Natural killer cell treated with Interleukin-12 subunit alpha and Interleukin-12 subunit beta and Interleukin-15 and Interleukin-18, amount 100 ng/mL, for 72 hours (primary cell): ENCODE measurements at regions not wholly inside any gene's neighbourhood (a gene's known extent, or its start where the extent isn't known, plus 50 kb on each side); places are given as distances from the start of the nearest gene placed in this dataset.

Experiments used
- ATAC-seq, 2 donors: fragments of 150-1000 bp; cut with Tn5 transposase in 1 of 2; sonication (Bioruptor Pico), chemical (Tn5 transposase) in 1 of 2; 2 replicates each; pipeline ENCODE4 v1.10.0; 2021
- DNase-seq: peaks from one replicate; pipeline ENCODE4 v3.0.0; 2022; ENCODE audit warnings: low spot score
- H3K27ac Mint-ChIP-seq, 2 donors: 1 replicate in 1 of 2; 2 replicates in 1 of 2; pipeline ENCODE4 v1.8.0; 2022; ENCODE audit warnings: mixed read lengths in 2 of 2, mild to moderate bottlenecking in 1 of 2, moderate library complexity in 1 of 2
- H3K27me3 Mint-ChIP-seq, 2 donors: 1 replicate in 1 of 2; 2 replicates in 1 of 2; pipeline ENCODE4 v1.8.0; 2022; ENCODE audit warnings: mixed read lengths in 2 of 2
- H3K36me3 Mint-ChIP-seq: one replicate; pipeline ENCODE4 v1.8.0; 2022; ENCODE audit warnings: mixed read lengths
- H3K4me1 Mint-ChIP-seq, 2 donors: 1 replicate in 1 of 2; 2 replicates in 1 of 2; pipeline ENCODE4 v1.8.0; 2022; ENCODE audit warnings: low read depth in 2 of 2, mixed read lengths in 2 of 2, mild to moderate bottlenecking in 1 of 2
- H3K4me3 Mint-ChIP-seq: one replicate; pipeline ENCODE4 v1.8.0; 2022; ENCODE audit warnings: mixed read lengths
- H3K9me3 Mint-ChIP-seq: 2 replicates; pipeline ENCODE4 v1.8.0; 2022; ENCODE audit warnings: mixed read lengths

DNA sequence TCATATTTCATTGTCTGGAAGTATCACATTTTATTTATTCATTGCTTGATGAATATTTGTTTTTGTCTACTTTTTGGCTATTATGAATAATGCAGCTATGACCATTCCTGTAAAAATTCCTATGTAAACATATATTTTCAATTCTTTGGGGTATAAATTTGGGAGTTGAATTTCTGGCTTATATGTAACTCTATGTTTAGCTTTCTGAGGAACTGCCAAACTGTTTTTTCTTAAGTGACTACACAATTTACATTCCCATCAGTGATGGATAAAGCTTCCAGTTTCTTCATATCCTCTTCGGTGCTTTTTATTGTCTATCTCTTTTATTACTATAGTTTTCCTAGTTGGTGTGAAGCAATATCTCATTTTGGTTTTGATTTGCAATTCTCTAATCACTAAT, 115.6 kb upstream of the CXCL12 start:
- no peaks in the 10 kb centered on the region for H3K9me3 Mint-ChIP-seq
- H3K4me3 Mint-ChIP-seq: no peak overlapping the region
- H3K27ac Mint-ChIP-seq: no peak overlapping the region
- DNase-seq (no peak), ATAC-seq (no peak)
- H3K27me3 Mint-ChIP-seq: peaks cover 0 to 3% of the 10 kb centered on the region in 2 donors
- H3K4me1 Mint-ChIP-seq: no peaks in the 10 kb centered on the region
- H3K36me3 Mint-ChIP-seq: no peaks in the 10 kb centered on the region

DNA sequence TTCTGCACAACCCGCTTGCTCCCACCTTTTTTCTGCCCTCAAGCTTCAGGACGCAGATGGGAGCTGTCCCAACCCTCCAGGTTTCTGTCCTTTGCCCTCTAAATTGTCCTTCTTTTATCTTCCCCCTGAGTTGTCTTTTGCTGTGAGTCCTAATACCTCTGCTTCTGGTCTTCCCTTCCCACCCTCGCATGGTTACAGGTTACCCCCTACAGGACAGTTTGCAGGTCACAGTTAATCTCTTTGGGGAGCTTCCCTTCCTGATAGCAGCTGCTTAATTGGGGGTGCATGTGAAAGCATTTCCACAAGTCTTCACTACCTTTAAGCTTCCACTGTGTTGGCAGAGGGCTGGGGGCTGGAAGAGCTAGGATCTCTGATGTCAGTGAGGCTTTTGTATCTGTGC, 121.5 kb upstream of the CXCL12 start:
- DNase-seq: no peak
- no peaks in the 10 kb centered on the region for H3K4me1 Mint-ChIP-seq

DNA sequence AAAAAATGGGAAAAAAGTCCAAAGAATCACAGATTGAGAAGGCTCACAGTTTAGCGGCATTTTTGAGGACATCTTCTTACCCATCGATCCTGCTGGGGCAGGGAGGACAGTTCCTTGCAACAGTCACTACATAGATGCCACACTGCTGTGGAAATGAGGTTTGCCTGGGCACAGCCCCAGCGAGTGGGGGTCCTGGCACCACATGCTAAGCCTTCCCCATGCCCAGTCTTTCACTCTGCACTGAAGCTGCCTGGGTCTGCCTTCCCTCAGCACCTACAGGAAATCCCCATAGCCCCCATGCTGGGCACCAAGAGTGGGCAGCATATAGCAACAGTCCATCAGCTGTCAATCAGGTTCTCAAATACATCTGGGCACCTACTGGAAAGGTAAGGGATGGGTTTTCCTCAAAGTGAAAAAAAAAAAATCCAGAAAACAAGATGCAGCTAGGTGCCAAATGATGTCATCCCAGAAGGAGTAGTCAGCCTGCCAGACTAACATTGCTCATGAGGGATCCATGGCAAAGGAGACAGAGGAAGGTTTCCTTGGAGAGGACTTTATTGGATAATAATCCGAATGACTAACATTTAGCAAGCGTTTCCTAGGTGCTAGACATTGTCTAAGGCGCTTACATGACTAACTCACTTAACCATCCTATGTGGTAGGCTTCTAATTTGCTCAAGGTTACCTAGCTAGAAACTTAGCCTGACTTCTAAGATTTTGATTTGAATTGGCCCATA, 125.7 kb upstream of the CXCL12 start:
- Mint-ChIP-seq H3K27me3 (no peaks in the 10 kb centered on the region), H3K4me3 (no peak overlapping the region)
- no peak for ATAC-seq

More for the DNA sequence above, 121.5 kb upstream of the CXCL12 start:
- peaks cover 0 to 3% of the 10 kb centered on the region in 2 donors for H3K27me3 Mint-ChIP-seq
- no peak overlapping the region for H3K27ac Mint-ChIP-seq
- no peak overlapping the region for H3K4me3 Mint-ChIP-seq
- no peaks in the 10 kb centered on the region for H3K9me3 Mint-ChIP-seq
- H3K36me3 Mint-ChIP-seq: no peaks in the 10 kb centered on the region
- ATAC-seq: no peak

DNA sequence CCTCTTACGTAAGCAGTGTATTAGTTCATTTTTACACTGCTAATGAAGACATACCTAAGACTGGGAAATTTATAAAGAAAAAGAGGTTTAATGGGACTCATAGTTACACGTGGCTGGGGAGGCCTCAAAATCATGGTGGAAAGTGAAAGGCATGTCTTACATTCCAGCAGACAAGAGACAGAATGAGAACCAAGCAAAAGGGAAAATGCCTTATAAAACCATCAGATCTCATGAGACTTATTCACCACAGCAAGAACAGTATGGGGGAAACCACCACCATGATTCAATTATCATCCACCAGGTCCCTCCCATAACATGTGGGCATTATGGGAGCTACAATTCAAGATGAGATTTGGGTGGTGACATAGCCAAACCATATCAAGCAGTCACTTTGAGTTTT, 126.3 kb upstream of the CXCL12 start:
- no peak for ATAC-seq

More for the DNA sequence above, 125.7 kb upstream of the CXCL12 start:
- no peaks in the 10 kb centered on the region for H3K36me3 Mint-ChIP-seq
- H3K4me1 Mint-ChIP-seq: no peaks in the 10 kb centered on the region
- no peaks in the 10 kb centered on the region for H3K9me3 Mint-ChIP-seq
- DNase-seq: no peak
- H3K27ac Mint-ChIP-seq: no peak overlapping the region

DNA sequence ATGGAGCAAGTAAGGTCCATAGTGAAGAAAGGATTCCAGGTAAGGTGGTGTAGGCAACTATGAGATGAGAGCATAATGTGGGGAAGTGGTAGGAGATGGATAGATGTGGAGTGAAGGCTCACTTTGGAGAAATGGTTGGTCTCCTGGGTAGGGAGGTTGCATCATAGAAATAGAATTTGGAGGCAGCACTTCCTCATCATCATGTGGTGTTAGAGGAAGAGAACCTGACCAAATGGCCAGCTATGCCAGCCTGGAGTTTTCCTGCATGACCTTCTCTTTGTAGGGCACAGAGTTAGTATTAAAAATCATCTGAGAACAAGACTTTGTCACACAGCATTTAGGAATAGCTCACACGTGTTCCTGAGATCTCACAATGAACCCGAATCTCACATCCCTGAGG, 126.7 kb upstream of the CXCL12 start:
- DNase-seq: no peak
- Mint-ChIP-seq H3K4me1 (no peaks in the 10 kb centered on the region), H3K36me3 (no peaks in the 10 kb centered on the region), H3K27ac (no peak overlapping the region), H3K4me3 (no peak overlapping the region), H3K9me3 (no peaks in the 10 kb centered on the region), H3K27me3 (no peaks in the 10 kb centered on the region)
- ATAC-seq: no peak

More for the DNA sequence above, 126.3 kb upstream of the CXCL12 start:
- Mint-ChIP-seq H3K27me3 (no peaks in the 10 kb centered on the region), H3K4me3 (no peak overlapping the region), H3K9me3 (no peaks in the 10 kb centered on the region), H3K36me3 (no peaks in the 10 kb centered on the region), H3K4me1 (no peaks in the 10 kb centered on the region), H3K27ac (no peak overlapping the region)
- DNase-seq: no peak

DNA sequence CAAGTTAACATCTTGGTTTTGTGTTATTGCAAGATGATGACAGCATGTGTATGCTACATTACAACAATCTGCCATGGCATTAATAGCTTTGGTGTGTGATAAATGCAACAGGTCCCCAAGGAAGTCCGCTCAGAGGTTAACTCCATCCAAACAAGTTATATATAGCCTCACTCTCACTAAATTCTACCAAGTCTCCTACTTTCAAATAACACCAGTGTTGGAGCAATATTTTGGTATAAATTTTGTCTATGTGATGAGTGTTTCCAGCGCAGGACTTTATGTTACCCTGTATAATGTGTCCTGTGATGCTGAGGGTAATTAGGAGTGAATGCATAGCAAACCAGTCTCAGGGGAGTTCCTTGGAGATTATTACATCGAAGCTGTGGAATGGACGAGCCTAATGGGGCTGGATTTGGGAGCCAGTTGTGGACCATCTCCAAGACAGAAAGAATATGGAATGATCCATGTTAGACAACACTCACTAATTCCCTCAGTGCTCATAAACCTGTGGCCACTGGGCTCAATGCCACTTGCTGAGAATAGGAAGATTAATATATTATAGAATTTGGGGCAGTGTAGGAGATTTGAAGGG, 127.6 kb upstream of the CXCL12 start:
- no peaks in the 10 kb centered on the region for H3K27me3 Mint-ChIP-seq
- H3K36me3 Mint-ChIP-seq: no peaks in the 10 kb centered on the region
- no peaks in the 10 kb centered on the region for H3K4me1 Mint-ChIP-seq
- H3K4me3 Mint-ChIP-seq: no peak overlapping the region
- H3K27ac Mint-ChIP-seq: no peak overlapping the region
- H3K9me3 Mint-ChIP-seq: no peaks in the 10 kb centered on the region
- DNase-seq (no peak), ATAC-seq (no peak)

DNA sequence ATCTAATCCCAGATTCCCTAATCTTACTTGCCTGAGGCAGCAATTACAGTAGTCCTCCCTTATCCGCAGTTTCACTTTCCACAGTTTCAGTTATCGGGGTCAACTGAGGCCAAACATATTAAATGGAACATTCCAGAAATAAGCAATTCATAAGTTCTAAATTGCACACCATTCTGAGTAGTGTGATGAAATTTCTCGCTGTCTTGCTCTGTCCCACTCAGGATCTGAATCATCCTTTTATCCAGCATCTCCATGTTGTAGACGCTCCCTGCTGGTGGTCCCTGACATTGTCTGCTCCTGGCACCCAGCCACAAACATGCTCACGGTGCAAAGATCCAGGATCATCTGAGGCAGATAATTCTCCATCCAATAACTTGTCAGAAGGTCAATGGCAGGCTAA, 128.7 kb upstream of the CXCL12 start:
- no peaks in the 10 kb centered on the region for H3K9me3 Mint-ChIP-seq
- H3K27ac Mint-ChIP-seq: no peak overlapping the region
- ATAC-seq: no peak
- no peaks in the 10 kb centered on the region for H3K4me1 Mint-ChIP-seq
- DNase-seq: no peak
- no peak overlapping the region for H3K4me3 Mint-ChIP-seq
- no peaks in the 10 kb centered on the region for H3K27me3 Mint-ChIP-seq
- no peaks in the 10 kb centered on the region for H3K36me3 Mint-ChIP-seq

DNA sequence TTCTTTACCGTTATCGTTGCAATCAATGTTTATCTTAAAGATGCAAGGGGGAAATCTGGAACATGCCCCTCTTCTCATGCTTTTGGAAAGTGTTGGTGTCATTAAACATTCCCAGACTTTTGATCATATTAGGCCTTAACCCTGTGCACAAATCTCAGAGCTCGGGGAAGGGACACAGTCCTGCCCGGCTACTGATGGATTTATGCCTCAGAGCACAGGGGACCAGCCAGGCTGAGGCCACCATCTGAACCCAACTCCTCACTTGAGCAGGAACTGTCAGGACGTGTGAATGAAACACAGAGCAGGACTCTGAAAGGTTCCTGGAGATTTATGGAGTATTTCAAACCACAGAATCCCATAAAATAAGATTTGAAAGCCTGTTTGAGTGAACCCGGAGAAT, 132.0 kb upstream of the CXCL12 start:
- H3K27me3 Mint-ChIP-seq: no peaks in the 10 kb centered on the region
- no peak for ATAC-seq
- no peak overlapping the region for H3K4me3 Mint-ChIP-seq

DNA sequence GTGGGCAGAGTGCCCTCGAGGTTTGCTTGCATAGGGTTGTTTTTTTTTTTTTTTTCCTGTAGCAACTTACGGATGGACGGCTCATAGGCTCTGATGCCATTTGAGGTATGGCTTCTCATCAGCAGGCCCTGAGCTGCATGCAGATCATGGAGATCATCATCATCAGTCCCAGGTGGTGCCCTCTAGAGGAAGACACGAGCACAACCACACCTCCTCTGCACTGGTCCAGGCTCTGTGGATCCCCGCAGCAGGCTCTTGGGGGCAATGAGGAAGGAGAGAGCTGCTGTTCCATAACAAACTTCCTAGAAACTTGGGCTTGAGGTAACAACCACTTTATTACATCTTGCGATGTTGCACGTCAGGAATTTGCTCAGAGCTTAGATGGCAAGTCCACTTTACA, 132.7 kb upstream of the CXCL12 start:
- DNase-seq (no peak), ATAC-seq (no peak)
- Mint-ChIP-seq H3K4me1 (no peaks in the 10 kb centered on the region), H3K9me3 (no peaks in the 10 kb centered on the region), H3K4me3 (no peak overlapping the region), H3K27ac (no peak overlapping the region), H3K36me3 (no peaks in the 10 kb centered on the region), H3K27me3 (no peaks in the 10 kb centered on the region)

More for the DNA sequence above, 132.0 kb upstream of the CXCL12 start:
- H3K36me3 Mint-ChIP-seq: no peaks in the 10 kb centered on the region
- no peaks in the 10 kb centered on the region for H3K9me3 Mint-ChIP-seq
- no peak overlapping the region for H3K27ac Mint-ChIP-seq
- DNase-seq: no peak
- no peaks in the 10 kb centered on the region for H3K4me1 Mint-ChIP-seq

DNA sequence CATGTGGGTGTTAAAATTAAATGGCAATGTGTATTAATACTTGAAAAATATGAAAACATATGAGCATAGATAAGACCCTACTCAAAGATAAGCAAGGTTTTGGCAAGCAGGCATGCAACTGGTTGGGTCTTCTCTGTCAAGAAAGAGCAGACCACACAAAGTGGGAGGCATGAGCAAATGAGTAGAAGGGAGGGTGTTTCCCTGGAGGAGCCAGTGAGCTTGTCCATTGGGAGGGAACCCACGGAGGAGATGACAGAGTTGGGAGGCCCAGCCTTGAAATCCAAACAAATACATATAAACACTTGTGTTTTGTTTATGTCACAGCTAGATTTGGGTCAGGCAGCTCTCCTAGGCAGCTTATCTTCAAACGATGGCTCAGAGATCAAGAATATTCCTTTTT, 134.5 kb upstream of the CXCL12 start:
- Mint-ChIP-seq H3K27me3 (no peaks in the 10 kb centered on the region), H3K4me3 (no peak overlapping the region), H3K27ac (no peak overlapping the region), H3K36me3 (no peaks in the 10 kb centered on the region), H3K4me1 (no peaks in the 10 kb centered on the region), H3K9me3 (peaks cover 6% of the 10 kb centered on the region)
- DNase-seq: no peak
- ATAC-seq: no peak

DNA sequence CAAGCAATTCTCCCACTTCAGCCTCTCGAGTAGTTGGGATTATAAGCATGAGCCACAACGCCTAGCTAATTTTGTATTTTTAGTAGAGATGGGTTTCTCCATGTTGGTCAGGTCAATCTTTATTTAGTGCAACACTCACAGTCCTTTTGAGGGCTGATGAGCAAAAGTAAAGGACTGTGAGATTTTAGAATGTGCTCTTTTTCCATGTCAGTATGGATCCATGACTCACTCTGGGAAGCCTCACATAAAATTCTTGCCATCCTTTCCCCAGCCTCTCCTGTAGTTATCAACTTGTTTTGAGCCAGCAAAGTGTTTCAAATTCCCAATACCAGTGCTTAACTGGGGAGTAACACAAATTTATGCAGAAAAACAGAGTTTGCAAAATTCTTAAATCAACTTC, 135.8 kb upstream of the CXCL12 start:
- Mint-ChIP-seq H3K27ac (no peak overlapping the region), H3K27me3 (no peaks in the 10 kb centered on the region), H3K4me1 (no peaks in the 10 kb centered on the region), H3K4me3 (no peak overlapping the region), H3K36me3 (no peaks in the 10 kb centered on the region), H3K9me3 (peaks cover 8% of the 10 kb centered on the region)
- ATAC-seq (no peak), DNase-seq (no peak)

DNA sequence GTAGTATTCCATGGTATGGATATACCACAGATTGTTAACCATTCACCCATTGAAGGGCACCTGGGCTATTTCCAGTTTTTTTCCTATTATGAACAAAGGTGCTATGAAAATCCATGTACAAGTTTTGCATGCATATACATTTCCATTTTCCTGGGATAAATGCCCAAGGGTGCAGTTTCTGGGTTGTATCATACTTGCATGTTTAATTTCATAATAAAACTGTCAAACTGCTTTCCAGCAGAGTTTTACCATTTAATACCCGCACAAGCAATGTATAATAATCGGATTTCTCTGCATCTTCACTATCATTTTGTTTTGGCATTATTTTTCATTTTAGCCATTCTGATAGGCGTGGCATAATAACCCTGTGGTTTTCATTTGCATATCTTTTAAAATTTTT, 154.3 kb upstream of the CXCL12 start:
- Mint-ChIP-seq H3K27ac (no peak overlapping the region), H3K36me3 (no peaks in the 10 kb centered on the region), H3K4me3 (no peak overlapping the region), H3K4me1 (peaks cover 0 to 7% of the 10 kb centered on the region in 2 donors), H3K27me3 (no peaks in the 10 kb centered on the region), H3K9me3 (peaks cover 5% of the 10 kb centered on the region)
- ATAC-seq (no peak), DNase-seq (no peak)

DNA sequence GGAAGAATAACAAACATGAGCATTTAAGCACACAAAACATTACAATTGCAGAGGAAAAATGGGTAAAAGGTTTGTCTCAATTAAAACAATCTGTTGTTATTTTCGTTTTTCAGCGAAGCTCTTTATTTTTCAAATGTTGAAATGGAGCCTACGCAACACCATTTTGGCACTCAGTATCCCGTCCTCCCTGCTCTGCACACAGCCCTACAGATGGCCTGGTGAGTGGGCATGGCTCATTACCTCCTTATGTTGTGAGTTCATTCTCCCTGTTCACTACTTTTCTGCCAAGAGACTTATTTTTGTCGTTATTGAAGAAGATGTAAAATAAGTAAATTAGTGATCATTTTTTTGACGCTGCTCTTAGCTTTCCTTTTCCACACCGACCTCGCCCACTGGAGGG, 167.8 kb upstream of the CXCL12 start:
- Mint-ChIP-seq H3K4me3 (no peak overlapping the region), H3K4me1 (peaks cover 0 to 3% of the 10 kb centered on the region in 2 donors), H3K9me3 (no peaks in the 10 kb centered on the region), H3K36me3 (peaks cover 5% of the 10 kb centered on the region), H3K27me3 (peaks cover 0 to 6% of the 10 kb centered on the region in 2 donors), H3K27ac (no peak overlapping the region)
- ATAC-seq (no peak), DNase-seq (no peak)

DNA sequence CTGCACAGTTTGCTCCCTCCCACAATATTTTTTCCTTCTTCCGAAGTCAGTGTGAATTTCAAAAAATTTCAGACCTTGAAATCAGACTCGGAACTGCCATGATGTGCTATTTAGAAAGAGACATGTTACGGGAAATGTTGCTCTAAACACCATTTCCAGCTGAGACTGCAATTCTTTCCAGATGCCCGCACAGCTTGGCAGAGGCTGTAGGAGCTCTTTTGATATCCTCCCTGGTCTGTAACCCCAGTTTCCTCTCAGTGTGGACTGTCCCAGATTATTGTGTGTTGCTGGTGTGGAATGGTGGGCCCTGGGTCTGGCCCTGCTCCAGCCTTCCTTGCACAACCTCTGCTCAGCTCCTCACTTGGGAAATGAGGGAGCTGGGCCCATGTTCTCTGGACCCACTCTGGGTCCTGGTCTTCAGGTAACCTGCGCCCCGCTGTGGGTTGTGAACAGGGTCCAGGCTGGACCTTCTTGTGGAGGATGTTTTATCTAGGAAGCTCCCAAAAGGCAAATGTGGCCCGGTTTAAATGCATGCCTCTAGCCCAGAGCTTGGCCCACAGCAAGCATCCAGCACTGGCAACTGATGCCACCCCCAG, 172.8 kb upstream of the CXCL12 start:
- Mint-ChIP-seq H3K4me1 (peaks cover 0 to 3% of the 10 kb centered on the region in 2 donors), H3K27me3 (no peaks in the 10 kb centered on the region), H3K27ac (no peak overlapping the region), H3K9me3 (no peaks in the 10 kb centered on the region), H3K4me3 (no peak overlapping the region), H3K36me3 (no peaks in the 10 kb centered on the region)
- no peak for DNase-seq
- no peak for ATAC-seq
